ENCODE measurements at regions not wholly inside any gene's neighbourhood (a gene's known extent, or its start where the extent isn't known, plus 50 kb on each side); places are given as distances from the start of the nearest gene placed in this dataset.
"Not testable (repeated sequence)": the region's sequence is repeated elsewhere in the genome, so short reads cannot be mapped to it uniquely, and the experiment has no call there.

DNA sequence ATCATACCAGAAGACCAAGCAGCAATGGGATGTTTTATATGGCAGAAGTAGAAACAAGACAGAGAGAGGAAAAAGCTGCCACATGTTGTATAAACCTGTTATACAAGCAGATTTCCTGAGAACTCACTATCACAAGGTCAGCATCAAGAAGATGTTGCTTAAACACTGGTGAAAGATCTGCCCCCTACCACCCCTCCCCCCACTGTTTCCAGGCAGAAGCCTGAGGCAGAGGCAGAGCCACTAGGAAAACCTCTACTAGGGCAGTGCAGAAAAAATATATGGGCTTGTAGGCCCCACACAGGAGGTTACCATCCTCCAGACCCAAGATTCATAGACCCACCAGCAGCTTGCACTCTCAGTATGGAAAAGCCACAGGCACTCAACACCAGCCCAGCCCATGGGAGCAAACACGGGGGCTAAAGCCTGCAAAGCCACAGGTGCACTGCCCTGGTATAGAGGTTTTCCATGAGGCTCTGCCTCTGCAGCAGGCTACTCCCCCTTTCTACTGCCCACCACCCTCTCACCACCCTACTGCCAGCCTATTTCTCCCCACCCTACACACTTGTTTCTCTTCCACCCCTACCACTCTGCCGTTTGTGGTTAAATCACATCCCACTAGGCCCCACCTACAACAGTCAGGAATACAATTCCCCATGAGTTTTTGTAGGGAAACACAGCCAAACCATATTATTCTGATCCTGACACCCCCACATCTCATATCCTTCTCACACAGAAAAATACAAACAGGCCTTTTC lies 274.2 kb downstream of the POTED start:
- TF ChIP-seq CTCF, POLR2A (IDR thresholded peaks at IDR 0.05): not testable (repeated sequence)

Measured in testis (tissue), 2 donors.